Prostate gland (tissue), 2 donors: ENCODE measurements at regions not wholly inside any gene's neighbourhood (a gene's known extent, or its start where the extent isn't known, plus 50 kb on each side); places are given as distances from the start of the nearest gene placed in this dataset.

ENCODE experiments used
- CTCF ChIP-seq, 4 experiments: fragments of 200-600 bp in 2 of 4; fragments of 450-650 bp in 2 of 4; sonication (generic) in 2 of 4; IDR thresholded peaks; 1 replicate in 3 of 4; 2 replicates in 1 of 4; pipeline ENCODE4 v1.5.1; 2016 to 2019; ENCODE audit warnings: antibody characterized with exemption in 4 of 4, mild to moderate bottlenecking in 2 of 4, moderate library complexity in 2 of 4
- POLR2A ChIP-seq: fragments of 450-650 bp; IDR thresholded peaks from one replicate; pipeline ENCODE4 v1.6.1; 2016; ENCODE audit warnings: antibody characterized with exemption, mild to moderate bottlenecking
- POLR2AphosphoS5 ChIP-seq: sonication (generic); formaldehyde crosslinking; IDR thresholded peaks from one replicate; pipeline ENCODE4 v1.6.1; 2017; ENCODE audit warnings: antibody characterized with exemption

- TF ChIP-seq CTCF (IDR thresholded peaks at IDR 0.05) (no peak), POLR2AphosphoS5 (no peak), POLR2A (no peak)
These were observed 53.0 kb upstream of the TPM1 start for GRCh38 chr15:62989366-62990055.
